Upper lobe of left lung (tissue), 4 donors: ENCODE measurements at regions not wholly inside any gene's neighbourhood (a gene's known extent, or its start where the extent isn't known, plus 50 kb on each side); places are given as distances from the start of the nearest gene placed in this dataset.

Experiments used
- CTCF ChIP-seq, 6 experiments: fragments of 450-650 bp in 4 of 6; fragments of 200-600 bp in 2 of 6; sonication (generic) in 2 of 6; IDR thresholded peaks; one replicate each; pipeline ENCODE4 v1.5.1; 2016 to 2019; ENCODE audit warnings: antibody characterized with exemption in 6 of 6
- POLR2A ChIP-seq, 4 donors: fragments of 450-650 bp; IDR thresholded peaks; one replicate each; pipeline ENCODE4 v1.5.1; 2016 to 2017; ENCODE audit warnings: antibody characterized with exemption in 4 of 4, mild to moderate bottlenecking in 2 of 4
- POLR2AphosphoS5 ChIP-seq, 2 donors: sonication (generic); formaldehyde crosslinking; IDR thresholded peaks; one replicate each; pipeline ENCODE4 v1.5.1; 2017; ENCODE audit warnings: antibody characterized with exemption in 2 of 2

GRCh38 chr10:91708174-91708861 is 75.4 kb upstream of the PPP1R3C start:
- TF ChIP-seq POLR2A (IDR thresholded peaks at IDR 0.05) = no peak
- no peak for TF ChIP-seq CTCF (IDR thresholded peaks at IDR 0.05)
- TF ChIP-seq POLR2AphosphoS5 (IDR thresholded peaks at IDR 0.05) = no peak
